H1 (cell line): ENCODE measurements at regions not wholly inside any gene's neighbourhood (a gene's known extent, or its start where the extent isn't known, plus 50 kb on each side); places are given as distances from the start of the nearest gene placed in this dataset.

Experiments
- CTCF ChIA-PET: fragments of 300-600 bp; sonication (Branson Sonifier 250); formaldehyde crosslinking; loops from one replicate; lab custom pipeline; 2021; ENCODE audit not compliant: partially characterized antibody; lab: Charles Lee
- POLR2A ChIA-PET: fragments of 300-600 bp; sonication (Branson Sonifier 250); formaldehyde crosslinking; loops from one replicate; lab custom pipeline; 2021; ENCODE audit warnings: inconsistent platforms; ENCODE audit not compliant: partially characterized antibody; lab: Charles Lee
- DNase-seq, 2 experiments: peaks; one replicate each; pipeline versions ENCODE4 v3.0.0 to v3.0.0-alpha.2; 2010 to 2022; ENCODE audit warnings: low spot score in 2 of 2, low read depth in 1 of 2, mixed read lengths in 1 of 2
- FAIRE-seq: peaks from 2 replicates; lab custom pipeline; 2011; peaks lifted over from hg19 to GRCh38; lab: Jason Lieb, UNC
- H2AFZ ChIP-seq: 2 replicates; pipeline ENCODE4 v1.8.1; 2012; ENCODE audit warnings: low read length, inconsistent platforms
- H2AK5ac ChIP-seq: 2 replicates; pipeline ENCODE4 v1.6.1; 2013; ENCODE audit warnings: low read depth, low read length
- H2BK120ac ChIP-seq: replicated peaks from 2 replicates; pipeline ENCODE3; 2013; ENCODE audit warnings: low read depth, low read length, inconsistent platforms
- H2BK12ac ChIP-seq: 2 replicates; pipeline ENCODE4 v1.6.1; 2013; ENCODE audit warnings: low read depth, low read length
- H2BK15ac ChIP-seq: 2 replicates; pipeline ENCODE4 v1.6.1; 2013; ENCODE audit warnings: low read length
- H2BK20ac ChIP-seq: 2 replicates; pipeline ENCODE4 v1.6.1; 2013; ENCODE audit warnings: low read length
- H2BK5ac ChIP-seq: 2 replicates; pipeline ENCODE4 v1.6.1; 2013; ENCODE audit warnings: low read depth, low read length
- H3K14ac ChIP-seq: 2 replicates; pipeline ENCODE4 v1.6.1; 2013; ENCODE audit warnings: inconsistent platforms; ENCODE audit not compliant: insufficient read length
- H3K18ac ChIP-seq: 2 replicates; pipeline ENCODE4 v1.6.1; 2013; ENCODE audit warnings: low read length; ENCODE audit errors: extremely low read depth
- H3K23ac ChIP-seq: 2 replicates; pipeline ENCODE4 v1.6.1; 2013; ENCODE audit warnings: inconsistent platforms; ENCODE audit not compliant: insufficient read length
- H3K23me2 ChIP-seq: 2 replicates; pipeline ENCODE4 v1.6.1; 2013; ENCODE audit warnings: low read depth, low read length
- H3K27ac ChIP-seq: 2 replicates; pipeline ENCODE4 v1.6.1; 2011; ENCODE audit warnings: low read depth, low read length, inconsistent platforms
- H3K27me3 ChIP-seq, 4 experiments: replicated peaks in 1 of 4; 1 replicate in 1 of 4; 2 replicates in 3 of 4; pipeline versions ENCODE4 v1.6.1 to v1.8.1; 2011 to 2013; ENCODE audit warnings: low read length in 3 of 4, mild to moderate bottlenecking in 3 of 4, inconsistent platforms in 2 of 4, mixed read lengths in 2 of 4, moderate library complexity in 1 of 4; ENCODE audit not compliant: control insufficient read depth in 3 of 4, insufficient read depth in 3 of 4; ENCODE audit errors: extremely low read depth in 1 of 4
- H3K36me3 ChIP-seq, 4 experiments: 2 replicates each; pipeline versions ENCODE4 v1.6.1 to v1.8.1; 2011 to 2013; ENCODE audit warnings: mild to moderate bottlenecking in 4 of 4, low read length in 3 of 4, moderate library complexity in 2 of 4, control low read depth in 1 of 4, inconsistent platforms in 1 of 4; ENCODE audit not compliant: insufficient read depth in 4 of 4, control insufficient read depth in 2 of 4
- H3K4ac ChIP-seq: replicated peaks from 2 replicates; pipeline ENCODE3; 2013; ENCODE audit warnings: low read length, low read depth, mixed read lengths, inconsistent platforms; ENCODE audit not compliant: insufficient read length
- H3K4me1 ChIP-seq, 4 experiments: replicated peaks in 1 of 4; 1 replicate in 1 of 4; 2 replicates in 3 of 4; pipeline versions ENCODE4 v1.6.1 to v1.8.1; 2011 to 2013; ENCODE audit warnings: low read length in 3 of 4, inconsistent platforms in 2 of 4, mixed read lengths in 1 of 4; ENCODE audit not compliant: insufficient read depth in 4 of 4, control insufficient read depth in 3 of 4
- H3K4me2 ChIP-seq, 2 experiments: 2 replicates each; pipeline versions ENCODE4 v1.6.1 to v1.8.1; 2011 to 2013; ENCODE audit warnings: low read depth in 2 of 2, low read length in 2 of 2, control low read depth in 1 of 2, inconsistent platforms in 1 of 2, mild to moderate bottlenecking in 1 of 2; ENCODE audit not compliant: insufficient read depth in 1 of 2
- H3K4me3 ChIP-seq, 4 experiments: fragments of 200-600, 300-600 bp in 1 of 4; sonication (generic), shearing (Covaris generic), sonication (Bioruptor Twin) in 1 of 4; 2 replicates each; pipeline versions ENCODE4 v1.5.1 to v1.8.1; 2011 to 2016; ENCODE audit warnings: low read length in 4 of 4, low read depth in 3 of 4, control low read depth in 2 of 4, inconsistent platforms in 2 of 4, mild to moderate bottlenecking in 2 of 4, mixed read lengths in 1 of 4, moderate library complexity in 1 of 4; ENCODE audit not compliant: insufficient read depth in 2 of 4; ENCODE audit errors: extremely low read depth in 1 of 4
- H3K56ac ChIP-seq: replicated peaks from 2 replicates; pipeline ENCODE3; 2013; ENCODE audit warnings: low read depth, mild to moderate bottlenecking, mixed read lengths, low read length, inconsistent platforms; ENCODE audit not compliant: insufficient read length
- H3K79me1 ChIP-seq: 2 replicates; pipeline ENCODE4 v1.6.1; 2013; ENCODE audit warnings: low read depth, low read length, control low read depth
- H3K79me2 ChIP-seq, 2 experiments: 2 replicates each; pipeline versions ENCODE4 v1.6.1 to v1.8.1; 2012 to 2013; ENCODE audit warnings: low read length in 2 of 2, mild to moderate bottlenecking in 2 of 2, inconsistent platforms in 1 of 2; ENCODE audit not compliant: insufficient read depth in 2 of 2, control insufficient read depth in 1 of 2
- H3K9ac ChIP-seq, 4 experiments: replicated peaks in 1 of 4; 1 replicate in 1 of 4; 2 replicates in 3 of 4; pipeline versions ENCODE4 v1.6.1 to v1.8.1; 2011 to 2013; ENCODE audit warnings: low read depth in 3 of 4, low read length in 3 of 4, control low read depth in 2 of 4, mild to moderate bottlenecking in 2 of 4, moderate library complexity in 2 of 4, inconsistent platforms in 1 of 4; ENCODE audit errors: extremely low read depth in 1 of 4
- H3K9me3 ChIP-seq, 2 experiments: 2 replicates each; pipeline versions ENCODE4 v1.6.1 to v1.8.1; 2012 to 2013; ENCODE audit warnings: mild to moderate bottlenecking in 2 of 2, moderate library complexity in 2 of 2, control low read depth in 1 of 2, inconsistent platforms in 1 of 2, low read depth in 1 of 2, low read length in 1 of 2, mixed read lengths in 1 of 2; ENCODE audit not compliant: insufficient read depth in 2 of 2
- H4K20me1 ChIP-seq, 2 experiments: replicated peaks in 1 of 2; 2 replicates each; pipeline versions ENCODE3 to v1.8.1; 2011 to 2013; ENCODE audit warnings: inconsistent platforms in 2 of 2, low read length in 2 of 2, mild to moderate bottlenecking in 1 of 2; ENCODE audit not compliant: insufficient read depth in 2 of 2, control insufficient read depth in 1 of 2
- H4K5ac ChIP-seq: 2 replicates; pipeline ENCODE4 v1.6.1; 2013; ENCODE audit warnings: low read length, low read depth, mixed read lengths, inconsistent platforms; ENCODE audit not compliant: insufficient read length
- H4K8ac ChIP-seq: 2 replicates; pipeline ENCODE4 v1.8.0; 2013; ENCODE audit warnings: mild to moderate bottlenecking, moderate library complexity, low read length, inconsistent platforms; ENCODE audit not compliant: insufficient read depth; ENCODE audit errors: extremely low read depth
- H4K91ac ChIP-seq: replicated peaks from 2 replicates; pipeline ENCODE3; 2013; ENCODE audit warnings: low read length, mixed read lengths, inconsistent platforms; ENCODE audit not compliant: insufficient read length
- ASH2L ChIP-seq: fragments of 200-600, 300-600 bp; sonication (generic); IDR thresholded peaks from one replicate; pipeline ENCODE4 v1.7.1; 2017; ENCODE audit warnings: low read length
- CTCF ChIP-seq, 3 experiments: IDR thresholded peaks; 1 replicate in 2 of 3; 2 replicates in 1 of 3; pipeline versions ENCODE4 v1.5.1 to v1.6.1; 2011; ENCODE audit warnings: low read length in 3 of 3, mild to moderate bottlenecking in 3 of 3, inconsistent platforms in 2 of 3, low read depth in 1 of 3, moderate library complexity in 1 of 3; ENCODE audit not compliant: insufficient read depth in 1 of 3; ENCODE audit errors: control extremely low read depth in 1 of 3
- POLR2AphosphoS5 ChIP-seq: IDR thresholded peaks from 2 replicates; pipeline ENCODE4 v1.6.1; 2011; ENCODE audit warnings: low read depth, low read length
- RBBP5 ChIP-seq: IDR thresholded peaks from 2 replicates; pipeline ENCODE4 v1.7.1; 2012; ENCODE audit warnings: low read depth, mild to moderate bottlenecking, inconsistent platforms, low read length, moderate library complexity, borderline replicate concordance
- RFX5 ChIP-seq: IDR thresholded peaks from 2 replicates; pipeline ENCODE4 v1.6.1; 2011; ENCODE audit warnings: low read depth, low read length, improper control_type of control experiment, borderline replicate concordance
- SP4 ChIP-seq: IDR thresholded peaks from 2 replicates; pipeline ENCODE4 v1.6.1; 2012; ENCODE audit warnings: low read length, inconsistent platforms
- TAF1 ChIP-seq: IDR thresholded peaks from 2 replicates; pipeline ENCODE4 v1.6.1; 2011; ENCODE audit warnings: mild to moderate bottlenecking, low read depth, low read length
- WGBS, 2 experiments: shearing (Covaris generic) in 1 of 2; methylation state at CpG; one replicate each; pipeline versions ENCODE4 v1.1.6 to v1.1.7; 2013 to 2015; ENCODE audit warnings: low lambda C conversion rate in 2 of 2, mixed read lengths in 2 of 2, inconsistent platforms in 1 of 2, low coverage in 1 of 2, missing lambda C conversion rate in 1 of 2; ENCODE audit not compliant: insufficient replicate concordance in 2 of 2, insufficient coverage in 1 of 2, insufficient read length in 1 of 2; ENCODE audit errors: extremely low coverage in 1 of 2, missing lambda C conversion rate in 1 of 2; 5-methylcytosine and 5-hydroxymethylcytosine counted together
- TF ChIP-seq, protein P1 (sequence below): IDR thresholded peaks from 2 replicates; pipeline ENCODE4 v1.6.1; 2012; ENCODE audit warnings: inconsistent platforms
- TF ChIP-seq, protein P2 (sequence below): IDR thresholded peaks from 2 replicates; pipeline ENCODE4 v1.6.1; 2011; ENCODE audit warnings: low read depth, mild to moderate bottlenecking, low read length; ENCODE audit not compliant: insufficient read depth

GRCh38 chr4:132642016-132642817 is 506.9 kb upstream of the PCDH10 start:
- H4K5ac ChIP-seq, result no peak overlapping the region
- WGBS, 2 experiments, result 38% methylated on average over 6 of the region's 6 CpGs; no CpG with 5 or more reads in 1 of the 2 experiments
- no peak overlapping the region for H2BK12ac ChIP-seq
- no peak overlapping the region for H4K8ac ChIP-seq
- H3K4ac ChIP-seq, result no peak overlapping the region
- H3K23ac ChIP-seq, result no peak overlapping the region
- H3K79me1 ChIP-seq, result no peaks in the 10 kb centered on the region
- no peaks in the 10 kb centered on the region for H3K23me2 ChIP-seq
- H2AK5ac ChIP-seq, result no peak overlapping the region
- peaks cover under 1 to 3% of the 10 kb centered on the region in 2 experiments; a peak in 1 of 4 replicates for H3K9me3 ChIP-seq
- no peak overlapping the region for H3K4me3 ChIP-seq
- peaks cover 0 to 5% (median 0%) of the 10 kb centered on the region in 4 experiments; a peak in 1 of 7 replicates for H3K4me1 ChIP-seq
- no peak overlapping the region for H2BK20ac ChIP-seq
- H2AFZ ChIP-seq, result peak overlapping the region; percentile 85
- H3K9ac ChIP-seq, result no peak overlapping the region
- H4K20me1 ChIP-seq, result no peaks in the 10 kb centered on the region
- DNase-seq (peak; percentile 34 to 51), FAIRE-seq (peak; percentile 98)
- H3K56ac ChIP-seq, result no peak overlapping the region
- H2BK15ac ChIP-seq, result no peak overlapping the region
- no peak overlapping the region for H3K14ac ChIP-seq
- peak overlapping the region; percentile 52 for H4K91ac ChIP-seq
- H3K27ac ChIP-seq, result no peak overlapping the region
- no peaks in the 10 kb centered on the region for H3K27me3 ChIP-seq
- ChIA-PET POLR2A (interaction anchor here (0.6 kb wide), 1 partner anchor 13 kb away, joined by 3 read pairs; no protein-coding TSS in a partner anchor), CTCF (interaction anchor here (0.6 to 1.5 kb wide), 6 partner anchors 10 to 1091 kb away, joined by 3 read pairs; no protein-coding TSS in a partner anchor)
- peak overlapping the region; percentile 34; the same call in 1 of the 2 replicates for H3K18ac ChIP-seq
- H3K4me2 ChIP-seq, result no peak overlapping the region
- no peak overlapping the region for H2BK5ac ChIP-seq
- H3K79me2 ChIP-seq, result no peaks in the 10 kb centered on the region
- peak overlapping the region; percentile 58 for H2BK120ac ChIP-seq
- H3K36me3 ChIP-seq, result no peaks in the 10 kb centered on the region; a peak in 1 of 8 replicates
- TF ChIP-seq RFX5, result no peak
- no peak for TF ChIP-seq SP4
- TF ChIP-seq, protein P1, sequence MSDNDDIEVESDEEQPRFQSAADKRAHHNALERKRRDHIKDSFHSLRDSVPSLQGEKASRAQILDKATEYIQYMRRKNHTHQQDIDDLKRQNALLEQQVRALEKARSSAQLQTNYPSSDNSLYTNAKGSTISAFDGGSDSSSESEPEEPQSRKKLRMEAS, result no peak
- peak in 2 of 3 experiments; percentile 72 to 85; a peak in 3 of 4 replicates for TF ChIP-seq CTCF (IDR thresholded peaks at IDR 0.05; ENCODE audit: control extremely low read depth in 1 of 3, insufficient read depth in 1 of 3, low read depth in 1 of 3, low read length in 3 of 3)
- TF ChIP-seq, protein P2, sequence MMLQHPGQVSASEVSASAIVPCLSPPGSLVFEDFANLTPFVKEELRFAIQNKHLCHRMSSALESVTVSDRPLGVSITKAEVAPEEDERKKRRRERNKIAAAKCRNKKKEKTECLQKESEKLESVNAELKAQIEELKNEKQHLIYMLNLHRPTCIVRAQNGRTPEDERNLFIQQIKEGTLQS, result no peak
- no peak for TF ChIP-seq TAF1
- TF ChIP-seq RBBP5, result no peak
- no peak for TF ChIP-seq POLR2AphosphoS5
- no peak for TF ChIP-seq ASH2L
